Tibial artery (tissue), 4 donors: ENCODE measurements at regions not wholly inside any gene's neighbourhood (a gene's known extent, or its start where the extent isn't known, plus 50 kb on each side); places are given as distances from the start of the nearest gene placed in this dataset.

Source experiments
- DNase-seq, 2 donors: peaks; one replicate each; pipeline ENCODE4 v3.0.0-alpha.2; 2019
- H3K27ac ChIP-seq, 2 donors: fragments of 200-600 bp; sonication (generic) in 1 of 2; 1 replicate in 1 of 2; 2 replicates in 1 of 2; pipeline ENCODE4 v1.5.1; 2018 to 2019; ENCODE audit warnings: mild to moderate bottlenecking in 1 of 2
- H3K27me3 ChIP-seq, 2 donors: fragments of 200-600 bp; sonication (generic) in 1 of 2; one replicate each; pipeline versions ENCODE4 v1.5.1 to v1.6.0; 2016 to 2019
- H3K36me3 ChIP-seq, 3 donors: fragments of 200-600 bp; sonication (generic) in 2 of 3; one replicate each; pipeline ENCODE4 v1.5.1; 2016 to 2019; ENCODE audit warnings: mild to moderate bottlenecking in 2 of 3
- H3K4me1 ChIP-seq, 4 donors: fragments of 200-600 bp; sonication (generic) in 2 of 4; 1 replicate in 3 of 4; 2 replicates in 1 of 4; pipeline ENCODE4 v1.5.1; 2016 to 2019
- H3K4me3 ChIP-seq, 2 donors: fragments of 200-600 bp; sonication (generic) in 1 of 2; 1 replicate in 1 of 2; 2 replicates in 1 of 2; pipeline ENCODE4 v1.5.1; 2018 to 2019; ENCODE audit warnings: mild to moderate bottlenecking in 2 of 2
- H3K9me3 ChIP-seq, 3 donors: fragments of 200-600 bp; sonication (generic) in 1 of 3; one replicate each; pipeline ENCODE4 v1.5.1; 2016 to 2019
- CTCF ChIP-seq, 2 experiments: fragments of 200-600 bp in 1 of 2; fragments of 450-650 bp in 1 of 2; IDR thresholded peaks; one replicate each; pipeline ENCODE4 v1.5.1; 2017 to 2019; ENCODE audit warnings: antibody characterized with exemption in 2 of 2, mild to moderate bottlenecking in 1 of 2, moderate library complexity in 1 of 2
- intact Hi-C: fragments of 100-400 bp; cut with DNase I; formaldehyde crosslinking; loops from one replicate; pipeline ENCODE4 v1.15.0; 2023; ENCODE audit warnings: low total_unique reads

GRCh38 chr9:117466111-117466510, 51.3 kb upstream of the ASTN2 start:
- DNase-seq = no peak
- Histone ChIP-seq H3K9me3 (no peaks in the 10 kb centered on the region), H3K36me3 (no peaks in the 10 kb centered on the region), H3K4me3 (no peak overlapping the region), H3K27me3 (peaks cover 0 to 15% of the 10 kb centered on the region in 2 donors), H3K27ac (no peak overlapping the region), H3K4me1 (no peaks in the 10 kb centered on the region)
- intact Hi-C loops = no loop called here
- TF ChIP-seq CTCF (IDR thresholded peaks at IDR 0.05) = no peak

- TF ChIP-seq CTCF (IDR thresholded peaks at IDR 0.05) = no peak
- no peak overlapping the region for H3K4me3 ChIP-seq
- H3K27ac ChIP-seq = no peak overlapping the region
- H3K27me3 ChIP-seq = peaks cover 0 to 18% of the 10 kb centered on the region in 2 donors
- no peaks in the 10 kb centered on the region for H3K9me3 ChIP-seq
- no peaks in the 10 kb centered on the region for H3K4me1 ChIP-seq
- intact Hi-C loops = no loop called here
- no peaks in the 10 kb centered on the region for H3K36me3 ChIP-seq
- no peak for DNase-seq
Observed at GRCh38 chr9:117465706-117466105, 50.8 kb upstream of the ASTN2 start.

- Histone ChIP-seq H3K4me3 (no peak overlapping the region), H3K27me3 (peaks cover 0 to 18% of the 10 kb centered on the region in 2 donors), H3K9me3 (no peaks in the 10 kb centered on the region), H3K4me1 (no peaks in the 10 kb centered on the region), H3K27ac (no peak overlapping the region), H3K36me3 (no peaks in the 10 kb centered on the region)
- no peak for DNase-seq
- TF ChIP-seq CTCF (IDR thresholded peaks at IDR 0.05) = no peak
- intact Hi-C loops = no loop called here
Observed at GRCh38 chr9:117464941-117465616, 50.2 kb upstream of the ASTN2 start.
